MM.1S (cell line): ENCODE measurements at regions not wholly inside any gene's neighbourhood (a gene's known extent, or its start where the extent isn't known, plus 50 kb on each side); places are given as distances from the start of the nearest gene placed in this dataset.

ENCODE experiments used
- DNase-seq: peaks from one replicate; pipeline ENCODE4 v3.0.0-alpha.2; 2015
- H2AFZ ChIP-seq: fragments of 300-600 bp; sonication (generic); 2 replicates; pipeline ENCODE4 v1.6.0; 2016; ENCODE audit warnings: antibody characterized with exemption, low read length
- H3F3A ChIP-seq: fragments of 300-600 bp; sonication (generic); 2 replicates; pipeline ENCODE4 v1.6.1; 2016; ENCODE audit warnings: mild to moderate bottlenecking, antibody characterized with exemption, low read length, moderate library complexity, mixed read lengths; ENCODE audit not compliant: insufficient read depth
- H3K27ac ChIP-seq: fragments of 300-600 bp; sonication (generic); 2 replicates; pipeline ENCODE4 v1.5.1; 2016; ENCODE audit warnings: mild to moderate bottlenecking, low read length
- H3K27me3 ChIP-seq: fragments of 300-600 bp; sonication (generic); replicated peaks from 2 replicates; pipeline ENCODE4 v1.6.0; 2016; ENCODE audit warnings: low read length; ENCODE audit not compliant: insufficient read depth
- H3K36me3 ChIP-seq: fragments of 300-600 bp; sonication (generic); replicated peaks from 2 replicates; pipeline ENCODE4 v1.6.1; 2016; ENCODE audit warnings: mild to moderate bottlenecking, low read length, mixed read lengths; ENCODE audit not compliant: insufficient read depth
- H3K4me1 ChIP-seq: fragments of 300-600 bp; sonication (generic); 2 replicates; pipeline ENCODE4 v1.6.1; 2016; ENCODE audit warnings: low read length, mixed read lengths
- H3K4me2 ChIP-seq: fragments of 300-600 bp; sonication (generic); 2 replicates; pipeline ENCODE4 v1.6.0; 2016; ENCODE audit warnings: low read depth, low read length
- H3K4me3 ChIP-seq: fragments of 300-600 bp; sonication (generic); 2 replicates; pipeline ENCODE4 v1.5.1; 2016; ENCODE audit warnings: low read length, mixed read lengths
- H3K79me2 ChIP-seq: fragments of 300-600 bp; sonication (generic); 2 replicates; pipeline ENCODE4 v1.6.1; 2016; ENCODE audit warnings: mixed run types, low read length, mixed read lengths
- H3K9ac ChIP-seq: fragments of 300-600 bp; sonication (generic); 2 replicates; pipeline ENCODE4 v1.6.1; 2016; ENCODE audit warnings: low read length, mixed read lengths
- H3K9me2 ChIP-seq: fragments of 300-600 bp; sonication (generic); replicated peaks from 2 replicates; pipeline ENCODE4 v1.6.1; 2016; ENCODE audit warnings: mild to moderate bottlenecking, low read length, mixed read lengths; ENCODE audit not compliant: insufficient read depth
- H3K9me3 ChIP-seq: fragments of 300-600 bp; sonication (generic); replicated peaks from 2 replicates; pipeline ENCODE4 v1.6.1; 2016; ENCODE audit warnings: mild to moderate bottlenecking, low read length, mixed read lengths; ENCODE audit not compliant: insufficient read depth
- H4K20me1 ChIP-seq: fragments of 300-600 bp; sonication (generic); 2 replicates; pipeline ENCODE4 v1.6.1; 2016; ENCODE audit warnings: mild to moderate bottlenecking, low read length, moderate library complexity, mixed read lengths; ENCODE audit not compliant: insufficient read depth
- EZH2 ChIP-seq: fragments of 300-600 bp; sonication (generic); optimal IDR thresholded peaks from 2 replicates; pipeline ENCODE3; 2017; ENCODE audit warnings: low read depth, mild to moderate bottlenecking, antibody characterized with exemption, low read length, mixed read lengths
- EZH2phosphoT487 ChIP-seq: fragments of 300-600 bp; sonication (generic); IDR thresholded peaks from 2 replicates; pipeline ENCODE4 v1.6.1; 2018; ENCODE audit warnings: antibody characterized with exemption, low read length
- TF ChIP-seq, protein P1 (sequence below): fragments of 300-600 bp; sonication (generic); IDR thresholded peaks from 2 replicates; pipeline ENCODE4 v1.5.1; 2016; ENCODE audit warnings: antibody characterized with exemption, low read length, mixed read lengths

DNA sequence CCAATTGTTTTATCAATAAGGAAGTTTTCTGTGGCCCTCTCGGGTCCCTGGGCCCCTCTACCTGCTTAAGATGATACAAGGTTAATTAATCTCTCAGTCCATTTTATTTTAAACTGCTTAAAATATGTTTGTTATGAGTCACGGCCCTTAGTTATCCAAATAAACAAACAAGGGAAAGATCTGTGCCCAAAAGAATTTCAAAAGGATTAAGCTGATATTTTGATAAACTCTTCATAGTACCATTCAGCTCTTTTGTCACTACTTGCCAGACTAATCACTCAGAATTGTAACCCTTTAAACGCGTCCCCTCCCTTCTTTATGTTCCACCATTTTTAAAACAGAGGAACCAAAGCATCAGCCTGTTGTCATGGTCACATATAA, 144.7 kb upstream of the STK17B start:
- no peaks in the 10 kb centered on the region for H3K79me2 ChIP-seq
- H3K4me1 ChIP-seq = no peaks in the 10 kb centered on the region
- no peaks in the 10 kb centered on the region for H4K20me1 ChIP-seq
- H3K9me3 ChIP-seq = no peaks in the 10 kb centered on the region
- H3K36me3 ChIP-seq = no peaks in the 10 kb centered on the region
- no peaks in the 10 kb centered on the region for H3F3A ChIP-seq
- H3K4me3 ChIP-seq = no peak overlapping the region
- no peaks in the 10 kb centered on the region for H3K9me2 ChIP-seq
- H3K9ac ChIP-seq = no peak overlapping the region
- H3K4me2 ChIP-seq = no peak overlapping the region
- H3K27me3 ChIP-seq = no peaks in the 10 kb centered on the region
- TF ChIP-seq EZH2phosphoT487 (no peak), EZH2 (no peak)
- TF ChIP-seq, protein P1, sequence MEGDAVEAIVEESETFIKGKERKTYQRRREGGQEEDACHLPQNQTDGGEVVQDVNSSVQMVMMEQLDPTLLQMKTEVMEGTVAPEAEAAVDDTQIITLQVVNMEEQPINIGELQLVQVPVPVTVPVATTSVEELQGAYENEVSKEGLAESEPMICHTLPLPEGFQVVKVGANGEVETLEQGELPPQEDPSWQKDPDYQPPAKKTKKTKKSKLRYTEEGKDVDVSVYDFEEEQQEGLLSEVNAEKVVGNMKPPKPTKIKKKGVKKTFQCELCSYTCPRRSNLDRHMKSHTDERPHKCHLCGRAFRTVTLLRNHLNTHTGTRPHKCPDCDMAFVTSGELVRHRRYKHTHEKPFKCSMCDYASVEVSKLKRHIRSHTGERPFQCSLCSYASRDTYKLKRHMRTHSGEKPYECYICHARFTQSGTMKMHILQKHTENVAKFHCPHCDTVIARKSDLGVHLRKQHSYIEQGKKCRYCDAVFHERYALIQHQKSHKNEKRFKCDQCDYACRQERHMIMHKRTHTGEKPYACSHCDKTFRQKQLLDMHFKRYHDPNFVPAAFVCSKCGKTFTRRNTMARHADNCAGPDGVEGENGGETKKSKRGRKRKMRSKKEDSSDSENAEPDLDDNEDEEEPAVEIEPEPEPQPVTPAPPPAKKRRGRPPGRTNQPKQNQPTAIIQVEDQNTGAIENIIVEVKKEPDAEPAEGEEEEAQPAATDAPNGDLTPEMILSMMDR = no peak
- H3K27ac ChIP-seq = no peak overlapping the region
- DNase-seq = no peak
- no peak overlapping the region for H2AFZ ChIP-seq

DNA sequence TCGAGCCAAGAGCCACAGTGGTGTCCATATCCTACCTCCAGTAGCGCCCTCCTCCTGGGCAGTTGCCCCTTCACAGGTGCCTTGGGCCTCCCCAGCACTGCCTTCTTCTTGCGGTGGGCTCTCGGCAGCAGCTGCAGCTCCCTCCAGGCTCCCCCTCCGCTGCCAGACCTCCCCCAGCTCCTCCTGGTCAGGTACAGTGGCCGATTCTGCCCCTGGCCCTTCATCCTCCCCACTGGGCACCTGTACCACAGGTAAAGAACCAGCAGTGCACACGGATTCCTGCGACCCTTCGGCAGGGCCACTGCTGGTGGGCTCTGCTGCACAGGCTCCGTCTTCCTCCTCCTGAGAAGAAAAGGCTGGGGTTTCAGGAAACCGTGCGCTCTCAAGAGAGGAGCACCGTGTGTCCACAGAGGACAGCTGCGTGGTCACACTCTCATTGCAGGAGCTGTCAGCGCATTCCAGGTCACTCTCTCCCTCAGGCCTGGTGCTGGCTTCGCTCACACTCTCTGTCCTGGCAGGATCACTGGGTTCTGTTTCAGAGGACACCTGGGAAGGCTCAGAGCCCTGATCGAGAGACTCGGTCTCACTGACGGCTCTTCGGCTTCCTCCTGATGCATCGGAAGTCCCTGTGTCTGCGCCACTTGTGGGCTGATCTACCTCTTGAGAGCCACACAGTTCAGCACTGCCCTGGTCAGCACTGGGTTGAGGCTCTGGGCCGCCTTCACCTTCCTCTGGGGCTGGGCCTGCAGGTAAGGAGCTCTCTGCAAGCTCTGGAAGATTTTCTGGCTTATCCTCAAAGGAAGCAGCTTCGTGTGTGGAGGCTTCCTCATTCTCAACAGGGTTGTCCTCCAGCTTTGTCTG, 147.4 kb upstream of the STK17B start:
- Histone ChIP-seq H3K4me3 (no peak overlapping the region), H4K20me1 (no peaks in the 10 kb centered on the region), H3F3A (no peaks in the 10 kb centered on the region), H3K4me1 (no peaks in the 10 kb centered on the region), H3K9me3 (no peaks in the 10 kb centered on the region), H3K27ac (no peak overlapping the region), H3K9me2 (no peaks in the 10 kb centered on the region), H3K4me2 (no peak overlapping the region), H3K9ac (no peak overlapping the region), H3K27me3 (no peaks in the 10 kb centered on the region), H2AFZ (no peak overlapping the region), H3K79me2 (no peaks in the 10 kb centered on the region), H3K36me3 (no peaks in the 10 kb centered on the region)
- no peak for DNase-seq
- no peak for TF ChIP-seq EZH2phosphoT487
- TF ChIP-seq, protein P1 = no peak
- no peak for TF ChIP-seq EZH2

DNA sequence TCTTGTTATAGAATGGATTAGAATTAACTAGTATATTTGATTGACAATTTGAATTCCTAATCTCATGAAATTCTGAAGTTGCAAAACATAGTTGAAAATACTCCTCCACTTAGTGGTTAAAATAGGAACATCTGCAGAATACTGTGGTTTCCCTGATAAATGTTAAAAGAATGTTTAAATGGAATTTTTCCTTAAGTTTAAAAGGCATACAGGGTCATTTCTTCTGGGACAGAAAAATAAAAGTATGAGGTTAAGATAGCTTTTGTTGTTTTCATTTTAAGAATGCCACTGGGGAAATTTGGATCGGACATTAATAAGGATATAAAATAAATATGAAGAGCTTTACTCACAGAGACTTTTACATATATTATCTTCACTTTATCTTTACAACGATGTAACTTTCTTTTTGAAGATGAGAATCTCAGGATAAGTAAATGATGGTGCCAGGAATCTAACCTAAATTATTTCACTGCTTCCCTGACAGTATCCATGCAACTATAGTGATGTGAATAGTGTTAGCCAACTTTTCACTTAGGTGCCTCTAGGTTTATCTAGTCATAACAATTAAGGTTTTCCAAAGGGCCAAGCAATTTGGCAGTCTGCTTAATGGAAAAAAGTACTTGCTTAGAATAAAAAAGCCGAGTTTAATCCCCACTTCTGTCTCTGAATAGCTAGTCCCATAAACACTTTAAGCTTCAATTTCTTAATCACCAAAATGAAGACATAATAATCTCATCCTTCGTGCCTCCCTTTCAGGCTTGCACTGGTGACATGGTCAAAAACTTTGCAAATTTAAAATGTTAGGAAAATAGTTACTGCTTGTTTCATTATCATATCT, 151.8 kb upstream of the STK17B start:
- DNase-seq = no peak
- Histone ChIP-seq H3K4me1 (no peaks in the 10 kb centered on the region), H3K27me3 (no peaks in the 10 kb centered on the region), H3F3A (no peaks in the 10 kb centered on the region), H3K4me2 (no peak overlapping the region), H3K9me2 (no peaks in the 10 kb centered on the region), H2AFZ (no peak overlapping the region), H4K20me1 (no peaks in the 10 kb centered on the region), H3K9me3 (no peaks in the 10 kb centered on the region), H3K4me3 (no peak overlapping the region), H3K79me2 (no peaks in the 10 kb centered on the region), H3K36me3 (no peaks in the 10 kb centered on the region), H3K27ac (no peak overlapping the region), H3K9ac (no peak overlapping the region)
- TF ChIP-seq EZH2 = no peak
- TF ChIP-seq, protein P1 = no peak
- no peak for TF ChIP-seq EZH2phosphoT487
